HepG2 (cell line): ENCODE measurements at regions not wholly inside any gene's neighbourhood (a gene's known extent, or its start where the extent isn't known, plus 50 kb on each side); places are given as distances from the start of the nearest gene placed in this dataset.

ENCODE experiments used
- CTCF ChIP-seq: sonication (generic); formaldehyde crosslinking; IDR thresholded peaks from 2 replicates; pipeline ENCODE4 v1.5.0; 2020; ENCODE audit warnings: mild to moderate bottlenecking, missing genetic modification reagents, moderate library complexity
- E2F1 ChIP-seq: sonication (generic); formaldehyde crosslinking; IDR thresholded peaks from 2 replicates; pipeline ENCODE4 v1.5.0; 2020; ENCODE audit warnings: missing genetic modification reagents
- HDAC2 ChIP-seq: sonication (generic); formaldehyde crosslinking; IDR thresholded peaks from 2 replicates; pipeline ENCODE4 v1.4.0; 2020; ENCODE audit warnings: missing genetic modification reagents
- NFE2 ChIP-seq: sonication (generic); formaldehyde crosslinking; IDR thresholded peaks from 2 replicates; pipeline ENCODE4 v1.4.0; 2020; ENCODE audit warnings: missing genetic modification reagents
- STAT5B ChIP-seq: sonication (generic); formaldehyde crosslinking; IDR thresholded peaks from 2 replicates; pipeline ENCODE4 v1.4.0; 2020; ENCODE audit warnings: missing genetic modification reagents
- ZC3H13 ChIP-seq: sonication (generic); formaldehyde crosslinking; IDR thresholded peaks from 2 replicates; pipeline ENCODE4 v1.8.1; 2023; ENCODE audit warnings: mild to moderate bottlenecking, missing genetic modification reagents, moderate library complexity

GRCh38 chrX:36913551-36913950, 94.6 kb upstream of the FAM47C start:
- TF ChIP-seq E2F1 (CRISPR knock-in tag): no peak
- no peak for TF ChIP-seq HDAC2 (CRISPR knock-in tag)
- no peak for TF ChIP-seq CTCF (CRISPR knock-in tag)
- TF ChIP-seq NFE2: no peak
- TF ChIP-seq ZC3H13 (CRISPR knock-in tag): no peak
- no peak for TF ChIP-seq STAT5B
